DOHH2 (cell line): ENCODE measurements at regions not wholly inside any gene's neighbourhood (a gene's known extent, or its start where the extent isn't known, plus 50 kb on each side); places are given as distances from the start of the nearest gene placed in this dataset.

ENCODE experiments used
- H3F3A ChIP-seq: fragments of 200-600 bp; sonication (generic), shearing (Covaris generic); 2 replicates; pipeline ENCODE4 v1.6.0; 2016; ENCODE audit warnings: antibody characterized with exemption, mild to moderate bottlenecking; ENCODE audit not compliant: control insufficient read depth, insufficient read depth
- H3K27ac ChIP-seq: fragments of 200-600 bp; sonication (generic); 2 replicates; pipeline ENCODE4 v1.5.1; 2014; ENCODE audit warnings: low read depth, mild to moderate bottlenecking, low read length, moderate library complexity
- H3K27me3 ChIP-seq: fragments of 200-600 bp; sonication (generic); 2 replicates; pipeline ENCODE4 v1.6.1; 2014; ENCODE audit warnings: mild to moderate bottlenecking, low read length, mixed read lengths; ENCODE audit not compliant: control insufficient read depth
- H3K36me3 ChIP-seq: fragments of 200-600 bp; sonication (generic); 2 replicates; pipeline ENCODE4 v1.6.1; 2014; ENCODE audit warnings: mild to moderate bottlenecking, low read length, moderate library complexity, mixed read lengths; ENCODE audit not compliant: control insufficient read depth
- H3K4me1 ChIP-seq: fragments of 200-600 bp; sonication (generic); 2 replicates; pipeline ENCODE4 v1.6.1; 2014; ENCODE audit warnings: mild to moderate bottlenecking, low read length, mixed read lengths; ENCODE audit not compliant: control insufficient read depth
- H3K4me2 ChIP-seq: fragments of 200-600 bp; sonication (generic); 2 replicates; pipeline ENCODE4 v1.6.0; 2014; ENCODE audit warnings: mild to moderate bottlenecking, low read length, moderate library complexity
- H3K4me3 ChIP-seq: fragments of 200-600 bp; sonication (generic); 2 replicates; pipeline ENCODE4 v1.5.1; 2014; ENCODE audit warnings: mild to moderate bottlenecking, low read length, mixed read lengths
- H3K79me2 ChIP-seq: fragments of 200-600 bp; sonication (generic); 2 replicates; pipeline ENCODE4 v1.6.1; 2014; ENCODE audit warnings: mild to moderate bottlenecking, low read length, mixed read lengths; ENCODE audit not compliant: control insufficient read depth
- H3K9me2 ChIP-seq: fragments of 200-600 bp; sonication (generic); replicated peaks from 2 replicates; pipeline ENCODE4 v1.6.1; 2014; ENCODE audit warnings: mild to moderate bottlenecking, low read length, mixed read lengths; ENCODE audit not compliant: control insufficient read depth
- H3K9me3 ChIP-seq: fragments of 200-600 bp; sonication (generic); 2 replicates; pipeline ENCODE4 v1.6.1; 2014; ENCODE audit warnings: antibody characterized with exemption, low read length, mixed read lengths; ENCODE audit not compliant: control insufficient read depth, insufficient read depth
- H4K20me1 ChIP-seq: fragments of 200-600 bp; sonication (generic); 2 replicates; pipeline ENCODE4 v1.6.0; 2014; ENCODE audit warnings: low read depth, mild to moderate bottlenecking, antibody characterized with exemption, low read length, moderate library complexity; ENCODE audit not compliant: control insufficient read depth, insufficient read depth
- EZH2phosphoT487 ChIP-seq: fragments of 200-600 bp; sonication (generic); IDR thresholded peaks from 2 replicates; pipeline ENCODE4 v1.6.1; 2017; ENCODE audit warnings: borderline replicate concordance, mild to moderate bottlenecking, antibody characterized with exemption, low read length, moderate library complexity, mixed read lengths
- TF ChIP-seq, protein P1 (sequence below): fragments of 200-600 bp; sonication (generic); IDR thresholded peaks from one replicate; pipeline ENCODE4 v1.5.1; 2014; ENCODE audit warnings: antibody characterized with exemption, mild to moderate bottlenecking, low read depth, low read length; ENCODE audit not compliant: poor library complexity, severe bottlenecking

DNA sequence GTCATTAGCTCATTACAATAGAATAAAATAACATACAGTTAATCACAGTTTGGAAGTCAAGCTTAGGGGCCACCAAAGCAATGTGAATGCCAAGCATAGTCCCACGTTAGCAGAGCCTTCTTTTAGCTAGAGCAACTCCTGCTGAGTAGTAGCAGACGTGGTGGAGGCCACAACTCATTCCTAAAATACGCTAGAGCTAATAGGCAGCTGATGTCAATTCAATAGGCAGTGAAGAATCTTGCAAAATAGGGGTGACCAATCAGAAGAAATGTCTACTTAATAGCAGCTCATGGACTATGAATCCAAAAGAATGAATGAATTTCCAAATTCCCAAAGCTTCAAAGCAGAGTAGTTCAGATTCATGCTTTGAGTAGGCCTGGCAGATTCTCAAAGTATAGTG is 292.9 kb upstream of the RORA start:
- H3K4me3 ChIP-seq, result no peak overlapping the region
- H3K9me3 ChIP-seq, result no peaks in the 10 kb centered on the region
- peaks cover 8% of the 10 kb centered on the region for H3K4me1 ChIP-seq
- no peaks in the 10 kb centered on the region for H3F3A ChIP-seq
- H3K36me3 ChIP-seq, result no peaks in the 10 kb centered on the region
- H3K79me2 ChIP-seq, result no peaks in the 10 kb centered on the region
- H3K27me3 ChIP-seq, result peaks cover 3% of the 10 kb centered on the region; the same call in 1 of the 2 replicates
- H3K4me2 ChIP-seq, result no peak overlapping the region
- H3K27ac ChIP-seq, result no peak overlapping the region
- H4K20me1 ChIP-seq, result no peaks in the 10 kb centered on the region
- H3K9me2 ChIP-seq, result no peaks in the 10 kb centered on the region
- TF ChIP-seq, protein P1, sequence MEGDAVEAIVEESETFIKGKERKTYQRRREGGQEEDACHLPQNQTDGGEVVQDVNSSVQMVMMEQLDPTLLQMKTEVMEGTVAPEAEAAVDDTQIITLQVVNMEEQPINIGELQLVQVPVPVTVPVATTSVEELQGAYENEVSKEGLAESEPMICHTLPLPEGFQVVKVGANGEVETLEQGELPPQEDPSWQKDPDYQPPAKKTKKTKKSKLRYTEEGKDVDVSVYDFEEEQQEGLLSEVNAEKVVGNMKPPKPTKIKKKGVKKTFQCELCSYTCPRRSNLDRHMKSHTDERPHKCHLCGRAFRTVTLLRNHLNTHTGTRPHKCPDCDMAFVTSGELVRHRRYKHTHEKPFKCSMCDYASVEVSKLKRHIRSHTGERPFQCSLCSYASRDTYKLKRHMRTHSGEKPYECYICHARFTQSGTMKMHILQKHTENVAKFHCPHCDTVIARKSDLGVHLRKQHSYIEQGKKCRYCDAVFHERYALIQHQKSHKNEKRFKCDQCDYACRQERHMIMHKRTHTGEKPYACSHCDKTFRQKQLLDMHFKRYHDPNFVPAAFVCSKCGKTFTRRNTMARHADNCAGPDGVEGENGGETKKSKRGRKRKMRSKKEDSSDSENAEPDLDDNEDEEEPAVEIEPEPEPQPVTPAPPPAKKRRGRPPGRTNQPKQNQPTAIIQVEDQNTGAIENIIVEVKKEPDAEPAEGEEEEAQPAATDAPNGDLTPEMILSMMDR, result no peak
- no peak for TF ChIP-seq EZH2phosphoT487

DNA sequence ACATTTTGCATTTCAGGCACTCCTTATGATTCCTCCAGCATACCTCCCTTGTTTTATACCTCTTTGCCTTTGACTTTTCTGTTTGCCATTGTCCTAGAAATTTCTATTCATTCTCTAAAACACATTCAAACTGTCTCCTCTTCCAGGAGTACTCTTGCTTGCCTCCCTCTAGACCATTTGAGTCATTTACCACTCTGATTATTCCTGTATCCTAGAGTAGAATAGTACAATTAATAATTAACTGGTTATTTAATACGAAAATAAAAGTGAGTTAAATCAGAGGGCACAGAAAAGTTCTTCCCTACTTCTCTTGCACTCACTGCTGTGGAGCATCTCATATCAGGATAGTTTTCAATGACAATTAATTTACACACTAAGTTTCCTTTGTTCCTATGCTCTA is 290.2 kb upstream of the RORA start:
- Histone ChIP-seq H3K9me2 (no peaks in the 10 kb centered on the region), H3K27ac (no peak overlapping the region), H3K79me2 (no peaks in the 10 kb centered on the region), H3K27me3 (peaks cover under 1% of the 10 kb centered on the region; the same call in 1 of the 2 replicates), H3F3A (no peaks in the 10 kb centered on the region), H3K4me3 (no peak overlapping the region), H4K20me1 (no peaks in the 10 kb centered on the region), H3K36me3 (no peaks in the 10 kb centered on the region), H3K4me2 (no peak overlapping the region), H3K9me3 (no peaks in the 10 kb centered on the region), H3K4me1 (peaks cover 4% of the 10 kb centered on the region)
- no peak for TF ChIP-seq EZH2phosphoT487
- TF ChIP-seq, protein P1, result no peak

DNA sequence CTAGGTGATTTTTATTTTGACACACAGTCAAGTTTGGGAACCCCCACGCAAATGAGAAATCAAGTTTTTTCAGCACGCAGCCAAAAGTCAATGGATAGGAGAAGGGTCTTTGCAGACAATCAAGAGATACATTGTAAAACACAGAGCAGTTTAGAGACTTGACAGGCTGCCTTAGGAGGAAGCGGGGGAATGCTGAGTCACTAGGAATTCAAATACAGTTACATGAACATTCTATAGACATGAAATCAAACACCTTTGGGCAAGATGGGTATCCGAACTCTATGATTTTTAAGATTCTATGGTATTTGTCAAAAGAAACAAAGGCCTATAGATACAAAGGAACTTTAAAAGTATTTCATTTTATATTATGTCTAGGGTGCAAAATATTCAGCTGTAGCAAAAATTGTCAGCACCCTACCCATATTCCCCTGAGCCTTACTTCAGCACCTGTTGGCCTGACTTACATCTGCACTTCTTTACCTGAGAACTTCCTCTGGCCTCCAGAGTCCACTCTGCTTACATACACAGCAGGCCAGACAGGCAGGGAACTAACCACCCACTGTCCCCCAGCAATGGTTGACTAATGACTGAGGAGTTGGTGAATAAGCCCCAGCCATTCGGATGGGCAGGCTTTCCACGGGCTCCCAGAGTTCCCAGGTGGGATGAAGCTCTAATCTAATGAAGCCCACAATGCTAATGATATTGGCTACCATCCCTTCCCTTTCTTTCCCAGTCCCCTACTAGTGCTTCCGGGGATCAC is 289.3 kb upstream of the RORA start:
- H3F3A ChIP-seq, result no peaks in the 10 kb centered on the region
- no peaks in the 10 kb centered on the region for H3K9me2 ChIP-seq
- H4K20me1 ChIP-seq, result no peaks in the 10 kb centered on the region
- no peaks in the 10 kb centered on the region for H3K4me1 ChIP-seq
- no peak for TF ChIP-seq EZH2phosphoT487
- TF ChIP-seq, protein P1, result no peak
- H3K9me3 ChIP-seq, result no peaks in the 10 kb centered on the region
- H3K36me3 ChIP-seq, result no peaks in the 10 kb centered on the region
- H3K4me3 ChIP-seq, result no peak overlapping the region
- no peaks in the 10 kb centered on the region for H3K79me2 ChIP-seq
- H3K27me3 ChIP-seq, result no peaks in the 10 kb centered on the region
- no peak overlapping the region for H3K27ac ChIP-seq
- H3K4me2 ChIP-seq, result no peak overlapping the region
